OCI-LY7 (cell line): ENCODE measurements at regions not wholly inside any gene's neighbourhood (a gene's known extent, or its start where the extent isn't known, plus 50 kb on each side); places are given as distances from the start of the nearest gene placed in this dataset.

Experiments used
- CTCF ChIP-seq: fragments of 200-600 bp; sonication (generic); conservative IDR thresholded peaks from 2 replicates; pipeline ENCODE4 v1.5.1; 2014; ENCODE audit warnings: mild to moderate bottlenecking, antibody characterized with exemption, low read length, moderate library complexity, mixed read lengths
- EZH2phosphoT487 ChIP-seq: fragments of 200-600 bp; sonication (generic); IDR thresholded peaks from 2 replicates; pipeline ENCODE4 v1.6.1; 2018; ENCODE audit warnings: low read depth, borderline replicate concordance, mild to moderate bottlenecking, mixed run types, antibody characterized with exemption, low read length, moderate library complexity, mixed read lengths

DNA sequence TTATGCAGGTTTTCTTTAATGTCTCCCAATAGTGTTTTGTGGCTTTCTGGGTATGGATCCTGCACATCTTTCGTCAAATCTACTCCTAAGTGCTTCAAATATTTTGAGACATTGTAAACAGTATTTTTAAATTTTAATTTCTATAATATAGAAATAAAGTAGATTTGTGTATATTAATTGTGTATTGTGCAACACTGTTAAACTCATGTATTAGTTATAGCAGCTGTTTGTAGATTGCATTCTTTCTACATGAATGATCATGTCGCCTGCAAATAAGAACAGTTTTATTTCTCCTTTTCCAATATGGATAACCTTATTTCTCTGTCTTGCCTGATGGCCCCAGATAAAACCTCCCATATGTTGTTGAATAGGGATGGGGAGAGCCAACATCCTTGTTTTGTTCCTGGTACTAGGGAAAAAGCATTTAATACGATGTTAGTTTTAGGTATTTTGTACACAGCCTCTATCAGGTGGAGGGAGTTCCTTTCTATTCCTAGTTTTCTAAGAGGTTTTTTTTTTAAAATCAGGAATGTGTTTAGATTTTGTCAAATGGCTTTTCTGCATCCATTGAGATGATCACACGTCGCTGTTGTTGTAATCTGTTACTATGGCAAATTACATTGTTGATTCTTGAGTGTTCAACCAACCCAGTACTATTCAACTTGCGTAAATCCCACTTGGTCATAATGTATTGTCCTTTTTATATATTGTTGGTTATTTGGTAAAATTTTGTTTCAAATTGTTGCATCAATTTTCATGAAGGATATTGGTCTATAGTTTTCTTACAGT, 71.1 kb upstream of the DGKG start:
- TF ChIP-seq CTCF (no peak), EZH2phosphoT487 (no peak)
